ENCODE measurements at regions not wholly inside any gene's neighbourhood (a gene's known extent, or its start where the extent isn't known, plus 50 kb on each side); places are given as distances from the start of the nearest gene placed in this dataset.

DNA sequence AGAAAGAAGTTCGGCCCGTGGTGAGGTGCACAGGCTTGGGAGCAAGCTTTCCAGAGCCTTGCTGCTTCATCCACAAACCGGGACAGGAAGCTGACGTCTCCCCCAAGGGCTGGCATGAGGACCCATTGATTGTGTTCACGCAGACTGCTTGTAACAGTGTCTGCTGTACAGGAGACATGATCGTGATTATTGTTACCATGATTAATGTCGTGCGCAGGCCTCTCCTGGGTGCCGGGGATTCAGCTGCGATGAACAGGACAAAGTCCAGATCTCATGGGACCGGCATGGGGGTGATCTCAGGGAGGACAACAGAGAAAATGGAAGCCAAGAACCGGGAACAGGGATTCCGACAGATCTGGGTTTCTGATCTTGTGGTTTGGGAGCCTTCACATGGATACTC is 219.9 kb downstream of the BRD1 start:
- no peak for DNase-seq

DNA sequence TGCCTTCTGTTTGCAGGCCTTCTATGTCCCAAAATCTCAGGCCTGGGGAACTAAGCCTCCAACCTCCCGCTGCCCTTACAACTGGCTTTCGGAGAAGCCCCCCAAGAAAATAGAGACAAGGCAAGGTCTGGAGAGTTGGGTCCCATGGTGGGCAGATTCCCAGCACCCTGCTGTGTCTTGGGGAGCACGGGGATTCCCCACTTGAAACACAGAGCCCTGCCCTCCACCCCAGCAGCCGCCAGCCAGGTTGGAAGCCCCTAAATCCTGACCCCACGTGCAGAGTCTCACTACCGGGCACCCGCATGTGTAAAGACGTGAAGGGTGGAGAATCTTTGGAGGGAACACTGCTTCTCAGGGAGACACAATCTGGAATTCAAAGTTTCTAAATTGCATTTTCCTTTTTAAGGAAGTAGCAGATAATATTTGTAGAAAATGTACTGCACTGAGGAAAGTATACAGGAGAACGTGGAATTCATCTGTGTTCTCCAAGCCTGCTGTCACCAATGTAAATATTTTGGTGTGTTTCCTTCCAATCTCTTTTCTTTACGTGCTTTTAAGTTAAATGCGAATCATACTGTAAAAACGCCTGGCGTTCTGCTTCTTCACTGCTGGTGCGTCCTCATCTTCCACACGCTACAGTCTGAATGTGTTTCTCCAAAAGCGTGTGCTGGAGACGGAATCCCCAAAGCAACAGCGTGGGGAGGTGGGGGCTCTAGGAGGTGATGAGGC is 220.9 kb downstream of the BRD1 start:
- no peak for DNase-seq

DNA sequence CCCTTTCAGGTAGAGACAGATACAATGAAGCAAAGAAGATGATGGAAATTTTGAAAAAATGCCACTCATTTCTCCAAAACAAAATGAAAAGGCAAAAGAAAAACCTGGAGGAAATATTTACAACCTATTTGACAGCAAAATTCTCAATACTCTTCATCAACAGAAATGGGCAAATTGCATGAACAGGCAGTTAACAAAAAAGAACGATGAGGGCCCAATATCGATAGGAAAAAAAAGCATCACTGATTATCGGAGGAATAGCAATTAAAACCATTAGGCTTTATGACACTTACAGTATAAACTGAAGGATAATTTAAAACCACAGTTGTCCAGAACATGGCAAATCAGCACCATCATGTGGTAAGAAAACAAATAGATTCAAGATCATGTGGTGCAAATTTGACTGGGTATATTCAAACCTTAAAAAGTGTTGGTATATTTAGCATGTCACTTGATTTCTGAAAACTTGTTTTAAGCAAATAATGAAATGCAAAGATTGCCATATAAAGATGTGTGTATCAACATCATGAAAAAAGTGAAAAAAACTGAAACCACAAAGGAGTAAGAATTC is 222.9 kb downstream of the BRD1 start:
- no peak for DNase-seq

DNA sequence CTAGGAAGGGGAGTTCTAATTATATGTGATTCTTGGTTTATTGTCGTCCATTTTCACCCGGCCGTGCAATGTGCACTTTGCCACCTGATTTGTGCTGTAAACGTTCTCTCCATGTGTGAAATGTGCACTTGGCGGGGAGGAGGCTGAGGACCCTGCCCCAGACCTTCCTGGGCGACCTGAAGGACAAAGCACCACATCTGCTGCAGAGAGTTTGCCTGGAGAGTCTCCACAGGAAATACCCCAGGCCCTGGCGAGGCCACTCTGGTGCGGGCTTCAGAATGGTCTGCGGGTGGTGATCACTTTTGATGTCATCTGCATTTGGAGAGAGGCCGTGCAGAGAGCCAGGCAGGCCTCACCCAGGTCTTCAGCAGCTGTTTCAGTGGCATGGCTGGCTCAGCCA is 224.7 kb downstream of the BRD1 start:
- DNase-seq = no peak

DNA sequence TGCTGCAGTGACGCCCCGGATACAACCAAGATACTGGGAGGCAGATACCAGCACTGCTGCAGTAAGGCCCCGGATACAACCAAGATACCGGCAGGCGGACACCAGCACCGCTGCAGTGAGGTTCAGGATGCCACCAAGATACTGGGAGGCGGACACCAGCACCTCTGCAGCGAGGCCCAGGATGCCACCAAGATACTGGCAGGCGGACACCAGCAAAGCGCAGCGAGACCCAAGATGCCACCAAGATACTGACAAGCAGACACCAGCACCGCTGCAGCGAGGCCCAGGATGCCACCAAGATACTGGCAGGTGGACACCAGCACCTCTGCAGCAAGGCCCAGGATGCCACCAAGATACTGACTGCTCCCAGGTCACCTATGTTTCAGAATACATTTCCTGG is 225.2 kb downstream of the BRD1 start:
- no peak for DNase-seq

DNA sequence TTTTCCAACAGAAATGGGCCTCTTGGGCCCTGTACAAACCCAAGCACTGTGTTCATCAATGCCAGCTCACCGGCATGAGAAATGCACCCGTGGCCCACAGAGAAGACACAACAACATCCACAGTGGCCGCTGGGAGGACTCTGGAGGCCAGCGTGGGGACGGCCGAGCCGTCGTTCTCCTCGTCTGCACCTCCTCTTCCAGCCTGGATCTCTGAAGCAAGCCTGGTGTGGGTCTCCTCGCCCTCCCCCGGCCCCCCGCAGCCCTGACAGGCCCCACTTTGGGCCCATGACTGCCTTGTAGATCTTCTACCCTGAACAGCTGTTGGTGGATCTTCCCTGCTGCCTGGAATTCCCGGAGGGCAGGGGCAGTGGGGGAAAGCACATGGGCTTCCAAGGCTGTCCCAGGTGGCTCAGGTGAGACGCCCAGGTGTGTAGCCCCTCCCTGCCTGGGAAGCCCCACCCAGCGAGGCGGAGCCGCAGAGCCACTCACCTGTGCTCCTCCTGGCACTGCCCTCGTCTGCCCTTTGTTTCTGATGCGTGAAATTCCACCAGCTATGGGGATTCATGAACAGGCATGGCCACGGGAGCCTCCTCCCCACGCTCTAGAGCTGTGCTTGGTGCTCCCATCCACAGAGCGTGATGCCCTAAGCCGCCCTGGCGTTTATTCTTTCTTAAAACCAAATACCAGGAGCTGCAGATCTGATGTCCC is 225.9 kb downstream of the BRD1 start:
- DNase-seq = no peak

DNA sequence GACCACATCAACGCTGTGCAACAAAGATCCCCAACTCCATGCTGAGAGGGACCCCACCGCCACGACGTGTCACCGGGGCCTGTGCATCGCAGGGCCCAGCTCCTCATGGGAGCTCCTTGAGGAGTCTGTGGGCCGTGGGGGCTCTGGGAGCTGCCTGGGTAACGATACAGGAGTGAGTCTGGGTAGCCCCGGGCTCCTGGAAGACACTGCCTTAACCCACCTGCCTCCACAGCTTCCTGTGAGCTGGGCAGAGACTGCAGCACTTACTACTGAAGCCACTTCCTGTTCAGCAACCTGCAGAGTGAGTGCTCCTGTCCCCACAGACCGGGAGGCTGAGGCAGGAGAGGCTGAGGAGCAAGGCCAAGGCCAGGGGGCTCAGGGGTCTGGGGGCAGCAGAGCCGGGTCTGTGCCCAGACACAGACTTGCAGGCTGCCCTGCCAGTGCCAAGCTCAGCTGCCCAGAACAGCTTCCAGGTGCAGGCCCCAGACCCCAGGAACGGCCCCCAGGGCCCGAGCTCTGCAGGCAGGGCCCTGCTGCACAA is 226.7 kb downstream of the BRD1 start:
- no peak for DNase-seq

DNA sequence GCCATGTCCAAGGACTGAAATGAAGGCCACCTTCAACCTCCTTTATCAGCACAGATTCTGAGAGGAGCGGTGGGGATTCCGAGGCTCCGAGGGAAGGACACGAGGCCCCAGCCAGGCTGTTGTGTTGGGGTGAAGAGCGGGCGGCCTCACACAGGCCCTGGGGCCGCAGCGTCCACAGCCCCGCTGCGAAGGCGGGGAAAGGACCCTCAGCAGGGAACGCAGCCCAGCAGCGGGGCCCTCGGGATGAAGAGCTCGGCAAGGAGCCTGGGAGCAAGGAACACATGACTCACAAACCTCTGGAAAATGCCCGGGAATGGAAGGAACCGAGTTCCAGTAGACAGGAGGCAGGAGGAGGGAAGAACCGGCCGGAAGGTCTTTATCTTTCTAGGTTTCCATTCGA is 227.2 kb downstream of the BRD1 start:
- DNase-seq = no peak

DNA sequence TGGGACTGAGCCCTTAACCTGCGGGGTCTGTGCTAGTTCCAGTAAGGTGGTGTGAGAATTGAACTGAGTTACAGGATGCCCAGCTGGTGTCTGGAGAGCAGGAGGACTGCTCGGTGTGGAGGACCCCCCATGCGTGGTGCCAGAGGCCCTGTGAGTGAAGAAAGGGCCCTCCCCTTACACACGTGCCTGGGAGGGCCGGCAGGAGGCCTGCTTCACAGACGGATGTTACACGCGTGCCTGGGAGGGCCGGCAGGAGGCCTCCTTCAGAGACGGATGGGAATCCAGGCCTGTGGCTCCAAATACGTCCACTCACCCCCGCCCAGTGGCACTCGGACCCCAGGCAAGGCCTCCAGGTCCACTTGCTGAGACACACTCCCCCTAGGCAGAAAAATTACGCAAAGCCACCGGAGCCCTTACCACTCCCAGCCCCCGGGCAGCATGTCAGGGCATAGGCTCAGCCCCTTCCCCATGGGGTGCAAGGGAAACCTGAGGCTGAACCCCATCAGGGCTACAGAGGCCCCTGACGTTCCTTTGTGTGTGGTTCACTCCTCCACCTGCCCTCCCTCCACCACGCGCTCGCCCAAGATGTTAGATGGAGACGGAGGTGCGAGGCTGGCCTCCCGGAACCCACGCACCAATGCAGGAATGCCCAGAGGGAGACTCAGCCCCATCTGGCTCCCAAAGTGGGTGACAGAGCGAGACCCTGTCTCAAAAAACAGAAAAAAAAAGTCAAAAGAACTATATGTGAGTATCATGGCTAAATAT is 227.8 kb downstream of the BRD1 start:
- no peak for DNase-seq

DNA sequence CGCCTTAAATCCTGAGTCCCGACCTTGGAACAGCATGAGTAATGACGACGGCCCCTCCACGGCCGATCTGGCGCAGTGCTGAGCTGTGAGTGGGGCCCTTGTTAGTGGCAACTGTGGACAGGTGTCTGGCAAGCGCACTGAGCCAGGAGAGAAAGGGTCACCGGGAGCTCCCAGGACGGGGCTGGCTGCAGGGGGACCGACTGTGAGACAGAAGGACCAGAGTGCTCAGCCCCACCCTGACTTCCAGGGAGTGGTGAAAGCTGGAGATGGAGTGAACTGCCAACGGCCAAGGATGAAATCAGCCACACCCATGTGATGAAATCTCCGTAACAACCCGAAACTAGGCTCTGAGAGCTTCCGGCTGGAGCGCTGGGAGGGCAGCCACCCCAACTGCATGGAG is 228.6 kb downstream of the BRD1 start:
- DNase-seq = no peak

DNA sequence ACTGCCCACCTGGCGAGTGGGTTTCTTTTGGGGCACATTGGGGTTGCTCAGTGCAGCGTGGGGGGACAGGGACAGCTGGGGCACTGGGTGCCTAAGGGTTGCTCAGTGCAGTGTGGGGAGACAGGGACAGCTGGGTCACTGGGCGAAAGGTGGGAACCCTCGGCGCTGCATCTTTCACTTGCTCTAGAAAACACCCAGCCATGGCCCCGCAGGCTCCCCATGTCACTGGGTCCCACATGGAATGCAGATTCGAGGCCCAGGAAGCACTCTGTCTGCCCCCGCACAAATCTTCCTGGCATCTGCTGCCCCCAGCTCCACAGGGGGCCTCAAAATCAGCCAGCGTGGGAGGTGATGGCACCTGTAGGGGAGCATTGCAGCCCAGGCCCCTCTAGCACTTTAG is 229.3 kb downstream of the BRD1 start:
- DNase-seq = no peak

DNA sequence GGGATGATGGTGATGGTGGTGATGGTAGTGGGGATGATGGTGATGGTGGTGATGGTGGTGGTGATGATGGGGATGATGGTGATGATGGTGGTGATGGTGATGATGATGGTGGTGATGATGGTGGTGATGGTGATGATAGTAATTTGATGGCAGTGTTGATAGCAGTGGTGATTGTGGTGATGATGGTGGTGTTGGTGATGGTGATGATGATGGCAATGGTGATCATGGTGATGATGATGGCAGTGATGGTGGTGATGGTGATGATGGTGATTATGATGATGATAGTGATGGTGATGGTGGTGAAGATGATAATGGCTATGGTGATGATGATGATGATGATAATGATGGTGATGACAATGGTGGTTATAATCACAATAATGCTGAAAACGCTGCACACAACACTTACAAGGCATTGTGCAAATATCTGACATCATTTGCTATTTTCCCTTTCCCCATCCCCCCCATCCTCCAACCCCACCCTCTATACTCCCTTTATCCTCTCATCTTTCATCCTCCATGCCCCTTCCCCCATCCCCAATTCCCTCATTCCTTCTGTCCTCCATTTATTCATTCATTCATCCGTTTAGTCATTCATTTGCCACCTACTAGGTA is 230.1 kb downstream of the BRD1 start:
- no peak for DNase-seq

DNA sequence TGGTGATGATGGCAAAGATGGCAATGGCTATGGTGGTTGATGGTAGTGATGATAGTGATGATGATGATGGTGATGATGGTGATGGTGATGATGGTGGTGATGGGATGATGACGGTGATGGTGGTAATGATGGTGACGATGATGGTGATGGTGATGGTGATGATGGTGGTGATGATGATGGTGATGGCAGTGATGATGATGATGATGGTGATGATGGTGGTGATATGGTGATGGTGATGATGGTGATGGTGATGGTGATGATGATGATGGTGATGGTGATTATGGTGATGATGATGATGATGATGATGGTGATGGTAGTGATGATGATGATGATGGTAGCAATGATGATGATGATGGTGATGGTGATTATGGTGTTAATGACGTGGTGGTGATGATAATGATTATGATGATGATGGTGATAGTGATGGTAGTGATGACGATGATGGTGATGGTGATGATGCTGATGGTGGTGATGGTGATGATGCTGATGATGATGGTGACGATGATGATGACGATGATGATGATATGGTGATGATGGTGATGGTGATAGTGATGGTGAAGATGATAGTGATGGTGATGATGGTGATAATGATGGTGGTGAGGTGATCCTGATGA is 232.1 kb downstream of the BRD1 start:
- no peak for DNase-seq

DNA sequence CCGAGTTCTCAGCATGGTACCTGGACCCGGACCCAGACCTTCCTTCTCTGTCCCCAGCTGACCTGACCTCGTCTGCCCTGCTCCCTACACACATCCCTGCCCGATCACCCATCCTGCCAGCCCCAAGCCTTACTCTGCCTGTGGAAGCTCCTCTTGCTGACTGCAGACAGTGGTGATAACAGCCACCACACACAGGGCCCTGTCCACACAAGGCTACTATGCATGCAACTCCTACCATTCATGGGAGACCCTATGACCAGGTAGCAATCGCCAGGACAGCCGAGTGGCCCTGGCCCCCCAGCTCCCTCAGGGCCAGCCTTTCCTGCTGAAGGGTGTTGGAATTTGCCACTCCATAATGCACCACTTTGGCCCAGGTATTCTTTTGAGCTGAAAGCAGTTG is 233.6 kb downstream of the BRD1 start:
- no peak for DNase-seq

DNA sequence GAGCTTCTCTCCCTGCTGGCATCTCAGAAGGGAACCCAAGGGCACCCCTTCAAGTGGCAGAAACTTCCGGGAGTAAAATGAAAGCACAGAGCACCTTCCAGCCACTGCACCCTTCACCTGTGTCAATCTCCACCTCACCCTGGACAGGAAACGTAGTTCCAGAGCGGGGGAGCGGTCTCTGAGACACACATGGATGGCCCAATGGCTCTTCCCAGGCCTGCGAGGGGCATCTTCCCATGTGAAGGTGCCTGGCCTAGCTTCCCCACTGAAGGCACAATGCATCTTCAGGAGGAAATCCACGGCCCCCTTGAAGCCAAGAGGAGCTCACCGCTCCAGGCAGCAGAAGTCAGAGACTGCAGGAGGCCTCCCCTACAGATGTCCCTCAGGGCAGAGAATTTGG is 234.2 kb downstream of the BRD1 start:
- DNase-seq = no peak

DNA sequence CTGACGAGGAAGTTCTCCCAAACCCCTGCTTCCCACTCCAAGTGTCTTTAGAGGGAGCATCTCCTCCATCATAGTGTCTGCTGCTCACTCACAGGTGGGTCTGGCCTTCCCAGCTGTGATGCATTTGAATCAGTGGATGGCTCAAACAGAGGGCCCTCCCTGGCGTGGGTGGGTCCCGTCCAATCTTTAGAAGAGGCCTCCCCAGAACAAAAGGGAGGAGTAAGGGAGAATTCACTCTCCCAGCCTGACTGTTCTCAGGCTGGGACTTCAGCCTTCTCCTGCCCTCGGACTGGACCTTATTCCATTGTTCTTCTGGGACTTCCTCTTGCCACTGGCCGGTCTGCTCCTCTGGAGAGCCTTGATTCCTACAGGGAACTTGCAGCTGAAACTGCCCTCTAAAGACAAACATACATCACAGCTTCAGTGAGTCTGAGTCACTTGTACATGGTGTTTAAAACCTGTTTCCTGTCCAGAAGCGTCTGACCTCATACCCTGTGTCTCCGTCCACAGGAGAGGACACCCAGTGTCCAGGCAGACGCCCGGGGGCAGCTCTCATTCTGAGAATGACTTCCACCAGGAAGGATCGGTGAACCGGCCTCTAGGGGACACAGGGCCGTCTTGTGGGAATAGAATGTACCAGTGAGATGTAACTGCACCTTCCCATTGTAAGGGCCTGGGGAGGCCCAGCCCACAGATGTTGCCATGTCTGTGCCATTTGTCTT is 234.7 kb downstream of the BRD1 start:
- no peak for DNase-seq

DNA sequence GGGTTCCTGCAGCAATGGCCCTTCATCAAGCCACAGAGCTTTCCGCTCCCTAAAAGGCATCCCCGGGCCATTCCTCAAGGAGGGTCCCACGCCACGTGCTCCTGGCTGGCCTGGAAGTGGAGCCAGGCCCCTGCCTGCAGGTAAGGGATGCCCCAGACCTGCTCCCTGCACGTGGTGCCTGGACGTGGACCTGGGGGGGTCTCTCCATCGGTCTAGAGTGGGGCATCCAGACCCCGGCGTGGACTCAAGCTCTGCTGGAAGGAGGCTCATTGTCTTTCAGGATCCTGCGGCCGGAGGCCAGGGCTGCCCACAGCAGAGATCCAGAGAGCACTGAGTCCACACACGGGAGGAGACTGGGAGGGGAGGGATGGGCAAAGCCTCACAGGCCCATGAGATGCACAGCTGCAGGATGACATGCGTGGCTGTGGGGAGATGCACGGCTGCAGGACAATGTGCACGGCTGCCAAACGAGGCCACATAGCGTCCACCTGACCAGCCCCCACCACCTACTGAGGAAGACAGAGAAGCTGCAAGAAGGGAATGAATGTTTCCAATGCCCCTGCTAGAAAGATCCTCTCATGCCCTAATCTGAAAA is 236.7 kb downstream of the BRD1 start:
- no peak for DNase-seq

DNA sequence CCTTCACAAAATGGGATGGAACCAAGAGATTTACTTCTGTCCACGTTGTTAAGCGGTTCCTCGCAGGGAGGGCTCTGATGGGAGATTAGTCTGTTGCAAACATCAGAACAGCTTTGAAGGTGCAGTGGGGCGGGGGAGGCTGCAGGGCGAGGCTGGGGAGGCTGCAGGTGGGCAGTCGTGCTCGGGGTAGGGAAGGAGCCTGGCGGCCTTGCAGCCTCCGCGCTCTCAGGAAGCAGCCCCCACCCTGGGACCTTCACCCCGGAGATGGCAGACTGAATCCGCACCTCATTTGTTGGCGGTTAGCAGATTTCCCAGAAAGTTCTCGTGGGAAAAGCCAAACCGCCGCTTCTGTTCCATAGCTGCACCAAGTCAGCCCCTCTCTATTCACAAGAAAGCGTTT is 237.3 kb downstream of the BRD1 start:
- DNase-seq = no peak

DNA sequence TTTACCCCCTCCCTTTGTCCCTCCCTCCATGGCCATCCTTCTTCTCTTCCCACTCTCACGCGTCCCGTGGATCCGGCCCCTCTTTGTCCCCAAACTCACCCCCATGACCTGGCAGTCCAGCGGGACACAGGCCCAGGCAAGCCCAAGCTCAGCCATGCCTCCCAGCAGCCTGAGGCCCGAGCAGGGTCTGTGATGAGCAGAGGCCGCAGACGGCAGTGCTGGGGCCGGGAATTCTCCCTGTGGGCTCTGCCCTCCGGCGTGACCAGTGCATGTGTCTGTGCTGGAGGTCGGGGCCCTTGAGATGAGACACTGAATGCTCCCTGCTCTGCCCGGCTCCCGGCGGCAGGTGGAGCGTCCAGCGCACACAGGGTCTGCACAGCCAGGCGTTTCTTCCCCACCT is 237.9 kb downstream of the BRD1 start:
- DNase-seq = no peak

DNA sequence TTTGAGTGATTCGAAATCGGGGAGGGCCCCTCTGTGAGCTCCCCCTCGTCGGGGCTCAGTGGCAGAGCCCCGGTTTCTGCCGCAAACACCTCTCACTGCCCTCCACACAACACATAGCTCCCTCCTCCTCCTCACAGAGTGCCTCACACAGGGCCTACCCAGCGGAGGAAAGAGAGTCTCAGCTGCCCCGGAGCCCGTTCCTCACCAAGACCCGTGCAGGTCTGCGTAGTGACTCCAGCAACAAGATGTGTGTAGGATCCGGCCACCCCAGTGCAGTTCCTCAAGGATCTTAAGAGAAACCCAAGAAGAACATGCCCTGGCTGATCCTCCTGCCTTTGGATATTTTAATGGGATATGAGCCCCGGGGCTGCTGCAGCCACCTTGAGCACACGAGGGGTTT is 238.4 kb downstream of the BRD1 start:
- DNase-seq = no peak
